ENCODE measurements at regions not wholly inside any gene's neighbourhood (a gene's known extent, or its start where the extent isn't known, plus 50 kb on each side); places are given as distances from the start of the nearest gene placed in this dataset.

DNA sequence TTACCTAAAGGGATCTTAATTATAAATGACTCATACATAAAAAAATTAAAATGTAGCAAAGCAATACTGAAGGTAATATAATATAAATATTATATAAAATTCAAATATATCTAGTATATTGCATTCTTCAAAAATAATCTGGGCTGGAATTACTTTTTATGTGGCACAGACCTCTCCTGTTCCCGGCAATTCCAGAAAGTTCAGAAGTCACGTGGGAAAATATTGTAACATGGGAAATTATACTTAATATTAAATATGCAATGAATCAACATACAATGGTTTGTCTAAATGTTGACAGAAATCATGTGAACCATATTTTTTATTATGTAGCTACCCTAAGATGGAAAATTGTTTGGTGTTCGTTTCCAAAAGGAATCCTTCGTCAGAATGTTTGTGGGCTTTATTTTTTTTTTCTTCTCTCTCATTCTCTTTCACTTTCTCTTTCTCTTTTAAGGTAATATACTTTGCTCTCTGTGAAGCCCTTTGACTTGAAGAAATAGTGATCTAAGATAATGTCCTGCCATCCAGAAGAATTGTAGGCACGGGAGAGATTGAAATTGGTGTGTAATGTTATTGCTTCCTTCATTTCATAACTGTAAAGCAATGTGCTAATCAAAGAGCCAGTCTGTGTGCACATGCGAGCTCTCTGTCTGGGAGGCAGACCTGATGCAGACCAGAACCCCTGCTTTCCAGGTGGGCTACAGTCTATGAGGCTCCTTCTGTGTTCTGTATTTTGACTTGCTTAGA is 559.4 kb downstream of the NR2F2 start:
- 88 to 91% methylated on average over 2 to 4 of the region's 6 CpGs for WGBS, 2 experiments
- H3K4me3 ChIP-seq (ENCODE audit: insufficient read depth, low read depth, low read length), result no peak overlapping the region
- no peaks in the 10 kb centered on the region for H3K36me3 ChIP-seq (ENCODE audit: control insufficient read depth, insufficient read depth, low read length)
- H3K4me1 ChIP-seq (ENCODE audit: control insufficient read depth, insufficient read depth, low read length), result peaks cover 7% of the 10 kb centered on the region
- no peak overlapping the region for H3K27ac ChIP-seq (ENCODE audit: insufficient read depth, low read depth, low read length, poor library complexity, severe bottlenecking)
- H3K27me3 ChIP-seq (ENCODE audit: control insufficient read depth, insufficient read depth, low read length, poor library complexity, severe bottlenecking), result no peaks in the 10 kb centered on the region
- no peaks in the 10 kb centered on the region for H3K9me3 ChIP-seq (ENCODE audit: control insufficient read depth, low read length)

DNA sequence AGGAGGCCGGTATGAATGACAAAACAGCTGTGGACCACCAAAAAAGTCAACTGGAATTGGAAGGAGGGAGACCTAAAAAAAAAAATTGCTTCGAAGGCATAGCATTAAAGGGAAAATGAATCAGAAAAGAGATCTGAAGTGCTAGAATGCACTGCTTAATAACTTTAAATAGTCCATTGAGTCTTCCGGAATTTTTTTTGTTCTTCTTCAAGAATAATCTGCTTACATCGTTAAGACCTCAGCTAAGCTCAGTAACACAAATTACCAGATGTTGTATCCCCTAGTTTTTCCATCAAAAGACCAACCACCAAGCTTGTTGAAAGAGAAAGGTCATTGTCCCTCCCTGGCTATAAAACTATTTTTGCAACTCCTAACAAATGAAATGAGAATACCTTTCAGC is 560.5 kb downstream of the NR2F2 start:
- Histone ChIP-seq H3K9me3 (ENCODE audit: control insufficient read depth, low read length) (no peaks in the 10 kb centered on the region), H3K27me3 (ENCODE audit: control insufficient read depth, insufficient read depth, low read length, poor library complexity, severe bottlenecking) (no peaks in the 10 kb centered on the region), H3K4me3 (ENCODE audit: insufficient read depth, low read depth, low read length) (no peak overlapping the region), H3K27ac (ENCODE audit: insufficient read depth, low read depth, low read length, poor library complexity, severe bottlenecking) (no peak overlapping the region), H3K36me3 (ENCODE audit: control insufficient read depth, insufficient read depth, low read length) (no peaks in the 10 kb centered on the region), H3K4me1 (ENCODE audit: control insufficient read depth, insufficient read depth, low read length) (peaks cover 7% of the 10 kb centered on the region)
- WGBS, 2 experiments, result 38 to 39% methylated on average over 4 of the region's 4 CpGs

DNA sequence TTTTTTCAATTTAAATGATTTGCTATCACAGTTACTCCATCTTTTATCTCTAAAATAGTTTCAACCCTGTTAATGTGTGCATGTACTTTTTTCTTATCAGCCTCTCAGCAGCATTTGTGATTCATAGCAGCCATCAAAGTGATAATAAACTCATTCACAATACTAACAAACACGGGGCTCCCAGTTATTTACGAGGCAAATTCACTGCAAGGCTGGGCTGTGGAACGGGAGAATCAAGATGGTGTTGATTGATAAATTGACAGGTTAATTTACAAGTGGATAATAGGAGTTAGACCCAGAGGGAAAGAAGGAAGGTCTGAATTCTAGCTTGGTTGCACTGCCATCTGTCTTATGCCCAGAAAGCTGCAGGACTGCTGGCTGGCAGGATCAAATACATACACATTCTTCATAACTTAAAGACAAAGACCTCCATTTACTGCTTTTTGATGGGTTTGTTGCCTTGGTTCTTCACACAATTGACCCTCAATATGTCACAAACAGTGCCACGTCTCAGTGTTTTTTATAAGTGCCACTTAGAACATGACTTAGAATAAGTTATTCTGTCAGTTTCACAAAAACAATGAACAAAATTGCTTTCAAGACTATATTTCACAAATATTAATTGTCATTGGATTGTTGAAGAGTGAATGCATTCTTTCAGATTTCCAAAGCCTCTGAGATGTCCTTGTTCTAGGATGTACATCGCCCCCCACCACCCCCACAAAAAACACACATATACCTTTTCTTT is 562.8 kb downstream of the NR2F2 start:
- Histone ChIP-seq H3K27ac (ENCODE audit: insufficient read depth, low read depth, low read length, poor library complexity, severe bottlenecking) (no peak overlapping the region), H3K9me3 (ENCODE audit: control insufficient read depth, low read length) (no peaks in the 10 kb centered on the region), H3K27me3 (ENCODE audit: control insufficient read depth, insufficient read depth, low read length, poor library complexity, severe bottlenecking) (no peaks in the 10 kb centered on the region), H3K36me3 (ENCODE audit: control insufficient read depth, insufficient read depth, low read length) (no peaks in the 10 kb centered on the region), H3K4me1 (ENCODE audit: control insufficient read depth, insufficient read depth, low read length) (peaks cover 7% of the 10 kb centered on the region), H3K4me3 (ENCODE audit: insufficient read depth, low read depth, low read length) (no peak overlapping the region)
- 15 to 38% methylated on average over 4 to 5 of the region's 5 CpGs for WGBS, 2 experiments

DNA sequence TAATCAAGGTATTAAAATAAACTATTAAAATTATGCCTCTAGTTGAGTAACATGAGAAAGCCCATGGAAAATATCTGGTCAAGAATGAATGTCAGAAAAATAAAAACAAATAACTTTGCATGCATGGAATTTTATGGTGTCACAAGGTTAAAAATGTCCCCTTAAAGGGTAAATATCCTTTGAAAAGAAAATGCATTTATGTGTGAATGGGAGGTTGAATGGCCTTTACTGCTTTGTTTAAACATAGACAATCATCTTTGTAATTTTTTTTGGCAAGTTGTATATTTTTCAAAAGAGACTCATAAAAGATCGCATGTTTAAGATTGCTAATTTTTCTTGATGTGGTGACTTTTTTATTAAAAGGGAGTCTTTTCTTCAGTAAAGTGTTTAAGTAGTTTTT is 564.2 kb downstream of the NR2F2 start:
- WGBS, 2 experiments, result 100% methylated on average over 1 of the region's 1 CpG
- H3K36me3 ChIP-seq (ENCODE audit: control insufficient read depth, insufficient read depth, low read length), result no peaks in the 10 kb centered on the region
- H3K27ac ChIP-seq (ENCODE audit: insufficient read depth, low read depth, low read length, poor library complexity, severe bottlenecking), result no peak overlapping the region

DNA sequence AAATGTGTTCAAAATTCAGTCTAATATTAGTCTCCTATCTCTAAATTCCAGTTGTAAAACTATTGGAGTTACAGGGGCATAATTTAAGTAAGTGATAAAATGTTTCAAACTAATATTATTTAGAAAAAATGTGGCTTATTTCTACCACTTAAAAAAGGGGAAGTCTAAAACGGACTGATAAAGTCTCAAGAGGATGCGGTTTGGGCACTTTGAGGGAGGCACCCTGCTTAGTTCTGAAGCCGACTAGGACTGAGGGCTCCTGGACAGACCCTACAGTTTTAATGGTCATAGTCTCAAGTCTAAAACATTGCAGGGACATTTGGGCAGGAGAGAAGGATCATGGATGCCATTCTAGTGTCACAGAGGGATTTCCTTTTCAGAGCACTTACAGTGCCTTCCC is 566.3 kb downstream of the NR2F2 start:
- Histone ChIP-seq H3K4me1 (ENCODE audit: control insufficient read depth, insufficient read depth, low read length) (peaks cover 7% of the 10 kb centered on the region), H3K27ac (ENCODE audit: insufficient read depth, low read depth, low read length, poor library complexity, severe bottlenecking) (no peak overlapping the region), H3K4me3 (ENCODE audit: insufficient read depth, low read depth, low read length) (no peak overlapping the region), H3K9me3 (ENCODE audit: control insufficient read depth, low read length) (no peaks in the 10 kb centered on the region), H3K36me3 (ENCODE audit: control insufficient read depth, insufficient read depth, low read length) (no peaks in the 10 kb centered on the region), H3K27me3 (ENCODE audit: control insufficient read depth, insufficient read depth, low read length, poor library complexity, severe bottlenecking) (no peaks in the 10 kb centered on the region)
- WGBS, 2 experiments, result 88% methylated on average over 3 of the region's 3 CpGs

More for the DNA sequence above, 564.2 kb downstream of the NR2F2 start:
- Histone ChIP-seq H3K9me3 (ENCODE audit: control insufficient read depth, low read length) (no peaks in the 10 kb centered on the region), H3K4me3 (ENCODE audit: insufficient read depth, low read depth, low read length) (no peak overlapping the region), H3K27me3 (ENCODE audit: control insufficient read depth, insufficient read depth, low read length, poor library complexity, severe bottlenecking) (no peaks in the 10 kb centered on the region), H3K4me1 (ENCODE audit: control insufficient read depth, insufficient read depth, low read length) (peaks cover 7% of the 10 kb centered on the region)

DNA sequence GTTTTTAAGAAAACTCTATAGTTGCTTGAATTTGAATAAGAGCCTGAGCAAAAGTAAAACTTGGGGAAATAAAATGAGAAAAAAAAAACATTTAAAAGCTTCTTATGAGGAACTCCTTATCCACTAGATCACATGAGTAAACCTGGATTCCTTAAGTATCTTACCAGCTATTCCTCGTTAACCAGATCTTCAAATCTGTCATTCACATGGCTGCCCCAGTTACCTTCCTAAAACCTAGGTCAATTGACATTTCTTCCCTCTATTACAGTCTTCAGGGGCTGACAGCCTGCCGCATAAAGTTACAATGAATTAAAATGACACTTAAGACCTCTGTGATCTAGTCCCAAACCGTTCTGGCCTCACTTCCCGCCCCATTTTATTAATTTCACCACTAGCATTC is 583.6 kb downstream of the NR2F2 start:
- H3K27me3 ChIP-seq (ENCODE audit: control insufficient read depth, insufficient read depth, low read length, poor library complexity, severe bottlenecking), result no peaks in the 10 kb centered on the region
- no peak overlapping the region for H3K27ac ChIP-seq (ENCODE audit: insufficient read depth, low read depth, low read length, poor library complexity, severe bottlenecking)
- H3K36me3 ChIP-seq (ENCODE audit: control insufficient read depth, insufficient read depth, low read length), result no peaks in the 10 kb centered on the region
- H3K9me3 ChIP-seq (ENCODE audit: control insufficient read depth, low read length), result peaks cover 5% of the 10 kb centered on the region
- 92 to 95% methylated on average over 4 of the region's 4 CpGs for WGBS, 2 experiments
- no peaks in the 10 kb centered on the region for H3K4me1 ChIP-seq (ENCODE audit: control insufficient read depth, insufficient read depth, low read length)
- no peak overlapping the region for H3K4me3 ChIP-seq (ENCODE audit: insufficient read depth, low read depth, low read length)

DNA sequence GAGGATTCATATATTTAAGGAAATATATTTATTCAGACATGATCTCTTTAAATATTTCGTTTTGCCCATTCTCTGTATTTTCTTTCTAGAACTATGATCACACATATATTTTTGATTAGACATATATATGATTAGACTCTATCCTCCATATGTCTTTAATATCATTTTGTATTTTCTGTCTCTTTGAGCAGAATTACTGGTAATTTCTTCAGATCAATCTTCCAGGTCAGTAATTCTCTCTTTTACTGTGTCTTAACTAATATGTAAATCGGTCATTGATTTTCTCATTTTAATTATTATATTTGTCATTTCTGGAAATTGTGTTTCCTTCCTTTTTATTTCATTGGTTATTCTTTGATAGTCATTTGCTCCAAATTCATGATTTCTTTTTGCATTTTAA is 586.2 kb downstream of the NR2F2 start:
- no peaks in the 10 kb centered on the region for H3K27me3 ChIP-seq (ENCODE audit: control insufficient read depth, insufficient read depth, low read length, poor library complexity, severe bottlenecking)
- no peak overlapping the region for H3K27ac ChIP-seq (ENCODE audit: insufficient read depth, low read depth, low read length, poor library complexity, severe bottlenecking)
- H3K4me1 ChIP-seq (ENCODE audit: control insufficient read depth, insufficient read depth, low read length), result no peaks in the 10 kb centered on the region
- no peaks in the 10 kb centered on the region for H3K36me3 ChIP-seq (ENCODE audit: control insufficient read depth, insufficient read depth, low read length)
- peaks cover 6% of the 10 kb centered on the region for H3K9me3 ChIP-seq (ENCODE audit: control insufficient read depth, low read length)
- 80% methylated on average over 1 of the region's 2 CpGs; no CpG with 5 or more reads in 1 of the 2 experiments for WGBS, 2 experiments
- H3K4me3 ChIP-seq (ENCODE audit: insufficient read depth, low read depth, low read length), result no peak overlapping the region

DNA sequence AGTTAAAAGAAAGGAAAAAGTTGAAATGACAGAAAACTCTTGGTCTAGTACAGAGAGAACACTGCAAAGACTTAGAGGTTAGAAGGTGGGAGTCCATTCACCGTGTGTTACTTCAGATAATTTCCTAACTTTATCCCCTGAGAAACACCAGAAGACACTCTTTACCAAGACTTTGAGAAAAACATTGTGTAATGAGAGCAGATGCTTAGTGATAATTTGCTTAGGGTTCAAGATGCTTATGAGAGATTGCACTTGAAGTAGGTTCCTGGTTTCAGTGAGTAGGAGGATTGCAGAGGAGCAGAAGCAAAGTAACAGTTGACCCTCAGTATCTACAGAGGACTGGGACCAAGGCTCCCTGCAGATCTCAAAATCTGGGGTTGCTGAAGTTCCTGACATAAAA is 594.1 kb downstream of the NR2F2 start:
- Histone ChIP-seq H3K27ac (ENCODE audit: insufficient read depth, low read depth, low read length, poor library complexity, severe bottlenecking) (no peak overlapping the region), H3K9me3 (ENCODE audit: control insufficient read depth, low read length) (no peaks in the 10 kb centered on the region), H3K4me1 (ENCODE audit: control insufficient read depth, insufficient read depth, low read length) (no peaks in the 10 kb centered on the region), H3K4me3 (ENCODE audit: insufficient read depth, low read depth, low read length) (no peak overlapping the region), H3K27me3 (ENCODE audit: control insufficient read depth, insufficient read depth, low read length, poor library complexity, severe bottlenecking) (no peaks in the 10 kb centered on the region), H3K36me3 (ENCODE audit: control insufficient read depth, insufficient read depth, low read length) (no peaks in the 10 kb centered on the region)
- WGBS, 2 experiments, result 0% methylated on average over 1 of the region's 1 CpG; no CpG with 5 or more reads in 1 of the 2 experiments

DNA sequence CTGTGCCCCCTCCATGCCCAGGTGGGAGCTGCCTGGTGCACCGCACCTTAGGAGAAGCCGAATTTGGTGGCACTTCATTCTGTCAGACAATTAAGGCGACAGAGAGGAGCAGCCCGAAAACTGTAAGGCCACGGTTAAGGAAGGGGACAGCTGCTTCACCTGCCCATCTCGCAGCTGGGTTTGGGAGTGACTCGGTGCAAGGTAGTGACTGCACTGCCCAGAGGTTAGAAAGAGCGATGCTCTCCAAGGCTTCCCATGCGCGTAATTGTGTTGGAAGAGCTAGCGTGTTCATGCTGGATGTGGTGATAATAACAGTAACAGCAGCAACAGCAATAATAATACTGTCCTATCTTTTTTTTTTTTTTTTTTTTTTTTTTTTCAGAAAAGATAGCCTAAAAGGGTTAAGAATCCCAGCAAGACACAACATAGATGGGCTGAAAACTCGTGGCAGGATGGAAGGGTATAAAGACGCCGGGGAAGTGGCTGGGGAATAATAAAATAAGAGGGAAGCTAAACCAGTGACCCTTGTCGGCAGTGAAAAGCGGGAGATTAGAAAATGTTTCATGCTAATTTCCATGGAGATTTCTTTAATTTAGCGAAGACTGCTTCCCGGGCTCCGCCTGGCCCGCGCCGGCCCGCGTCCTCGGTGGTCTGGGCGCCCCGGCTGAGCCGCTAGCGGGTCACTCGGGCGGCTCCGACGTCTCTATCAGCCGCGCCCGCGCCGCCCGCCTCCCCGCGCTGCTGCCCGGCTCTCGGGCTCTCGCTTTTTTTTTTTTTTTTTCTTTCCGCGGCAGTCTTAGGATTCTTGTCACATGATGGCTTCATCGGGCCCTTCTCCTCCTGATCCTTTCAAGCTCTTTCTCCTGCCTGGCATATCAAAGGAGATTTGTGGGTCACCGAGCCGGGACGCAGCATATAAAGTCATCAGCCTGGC is 617.1 kb downstream of the NR2F2 start:
- Histone ChIP-seq H3K27me3 (ENCODE audit: control insufficient read depth, insufficient read depth, low read length, poor library complexity, severe bottlenecking) (peaks cover 26% of the 10 kb centered on the region), H3K4me1 (ENCODE audit: control insufficient read depth, insufficient read depth, low read length) (peaks cover 7% of the 10 kb centered on the region), H3K27ac (ENCODE audit: insufficient read depth, low read depth, low read length, poor library complexity, severe bottlenecking) (no peak overlapping the region), H3K9me3 (ENCODE audit: control insufficient read depth, low read length) (no peaks in the 10 kb centered on the region), H3K36me3 (ENCODE audit: control insufficient read depth, insufficient read depth, low read length) (no peaks in the 10 kb centered on the region), H3K4me3 (ENCODE audit: insufficient read depth, low read depth, low read length) (no peak overlapping the region)
- WGBS, 2 experiments, result 20% methylated on average over 50 of the region's 50 CpGs

DNA sequence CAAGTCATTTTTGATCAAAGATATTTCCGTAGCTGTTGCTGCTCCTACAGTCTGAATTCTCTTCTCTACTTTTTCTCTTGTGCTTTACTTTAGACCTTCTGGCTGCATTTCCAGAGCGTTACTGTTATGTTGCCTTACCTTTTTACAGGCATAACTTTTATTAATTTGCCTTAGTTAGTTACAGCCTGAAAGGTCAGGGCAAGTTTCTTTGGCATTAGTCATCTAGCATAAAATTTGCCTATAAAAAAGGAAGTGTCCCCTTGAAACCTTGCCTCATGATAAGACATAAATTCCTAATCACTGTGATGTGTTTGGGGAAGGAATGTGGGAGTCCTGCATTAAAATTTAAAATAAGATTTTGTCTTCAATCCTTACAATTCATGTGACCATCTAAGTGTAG is 618.5 kb downstream of the NR2F2 start:
- H3K9me3 ChIP-seq (ENCODE audit: control insufficient read depth, low read length), result no peaks in the 10 kb centered on the region
- no peaks in the 10 kb centered on the region for H3K36me3 ChIP-seq (ENCODE audit: control insufficient read depth, insufficient read depth, low read length)
- no peak overlapping the region for H3K27ac ChIP-seq (ENCODE audit: insufficient read depth, low read depth, low read length, poor library complexity, severe bottlenecking)
- H3K27me3 ChIP-seq (ENCODE audit: control insufficient read depth, insufficient read depth, low read length, poor library complexity, severe bottlenecking), result peaks cover 26% of the 10 kb centered on the region
- no peak overlapping the region for H3K4me3 ChIP-seq (ENCODE audit: insufficient read depth, low read depth, low read length)
- 89 to 91% methylated on average over 2 of the region's 2 CpGs for WGBS, 2 experiments
- H3K4me1 ChIP-seq (ENCODE audit: control insufficient read depth, insufficient read depth, low read length), result peaks cover 7% of the 10 kb centered on the region
